GM20000 (cell line): ENCODE measurements at regions not wholly inside any gene's neighbourhood (a gene's known extent, or its start where the extent isn't known, plus 50 kb on each side); places are given as distances from the start of the nearest gene placed in this dataset.

Experiments
- DNase-seq: peaks from one replicate; pipeline ENCODE4 v3.0.0; 2012; ENCODE audit warnings: low spot score
- TF ChIP-seq, protein P1 (sequence below): IDR thresholded peaks from 2 replicates; pipeline ENCODE4 v1.5.1; 2012; ENCODE audit warnings: mild to moderate bottlenecking, control low read depth; ENCODE audit errors: extremely low read depth, missing control alignments

DNA sequence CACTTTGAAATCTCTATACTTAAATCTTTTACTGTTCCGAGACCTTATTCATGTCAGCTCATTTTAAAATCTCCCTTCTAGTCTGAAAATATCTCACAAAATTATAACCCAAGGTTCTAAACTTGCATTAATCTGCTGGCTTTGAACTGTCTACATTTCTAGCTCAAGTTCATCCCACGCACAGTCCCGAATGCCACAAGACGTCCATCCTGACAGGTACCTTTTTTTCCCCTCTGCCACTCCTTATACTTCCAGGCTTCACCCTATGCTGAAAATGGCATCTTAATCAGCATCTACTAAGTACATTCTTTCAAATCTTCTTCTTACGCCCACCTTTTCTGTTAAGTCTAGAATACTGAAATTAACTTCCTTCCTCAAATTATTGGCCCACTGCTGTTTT, 259.2 kb upstream of the GALNTL6 start:
- TF ChIP-seq, protein P1, sequence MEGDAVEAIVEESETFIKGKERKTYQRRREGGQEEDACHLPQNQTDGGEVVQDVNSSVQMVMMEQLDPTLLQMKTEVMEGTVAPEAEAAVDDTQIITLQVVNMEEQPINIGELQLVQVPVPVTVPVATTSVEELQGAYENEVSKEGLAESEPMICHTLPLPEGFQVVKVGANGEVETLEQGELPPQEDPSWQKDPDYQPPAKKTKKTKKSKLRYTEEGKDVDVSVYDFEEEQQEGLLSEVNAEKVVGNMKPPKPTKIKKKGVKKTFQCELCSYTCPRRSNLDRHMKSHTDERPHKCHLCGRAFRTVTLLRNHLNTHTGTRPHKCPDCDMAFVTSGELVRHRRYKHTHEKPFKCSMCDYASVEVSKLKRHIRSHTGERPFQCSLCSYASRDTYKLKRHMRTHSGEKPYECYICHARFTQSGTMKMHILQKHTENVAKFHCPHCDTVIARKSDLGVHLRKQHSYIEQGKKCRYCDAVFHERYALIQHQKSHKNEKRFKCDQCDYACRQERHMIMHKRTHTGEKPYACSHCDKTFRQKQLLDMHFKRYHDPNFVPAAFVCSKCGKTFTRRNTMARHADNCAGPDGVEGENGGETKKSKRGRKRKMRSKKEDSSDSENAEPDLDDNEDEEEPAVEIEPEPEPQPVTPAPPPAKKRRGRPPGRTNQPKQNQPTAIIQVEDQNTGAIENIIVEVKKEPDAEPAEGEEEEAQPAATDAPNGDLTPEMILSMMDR, result no peak
- DNase-seq, result no peak

DNA sequence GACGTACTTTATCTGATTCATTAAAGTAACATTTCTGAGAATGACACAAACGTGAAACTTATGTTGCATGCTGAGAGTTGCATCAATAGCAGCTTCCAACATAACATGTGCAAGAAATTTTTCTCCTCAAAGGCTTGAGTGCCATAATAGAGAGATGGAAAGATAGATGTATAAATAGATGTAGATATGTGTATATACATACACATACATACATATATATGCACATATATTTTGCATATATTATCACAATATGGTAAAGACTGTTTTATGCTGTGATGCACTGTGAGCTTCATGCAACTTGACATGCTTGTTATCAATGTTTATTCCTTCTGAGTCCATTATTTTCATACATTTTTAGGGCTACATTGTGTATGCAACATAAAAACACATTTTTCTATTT, 270.6 kb upstream of the GALNTL6 start:
- TF ChIP-seq, protein P1, result no peak
- DNase-seq, result no peak

DNA sequence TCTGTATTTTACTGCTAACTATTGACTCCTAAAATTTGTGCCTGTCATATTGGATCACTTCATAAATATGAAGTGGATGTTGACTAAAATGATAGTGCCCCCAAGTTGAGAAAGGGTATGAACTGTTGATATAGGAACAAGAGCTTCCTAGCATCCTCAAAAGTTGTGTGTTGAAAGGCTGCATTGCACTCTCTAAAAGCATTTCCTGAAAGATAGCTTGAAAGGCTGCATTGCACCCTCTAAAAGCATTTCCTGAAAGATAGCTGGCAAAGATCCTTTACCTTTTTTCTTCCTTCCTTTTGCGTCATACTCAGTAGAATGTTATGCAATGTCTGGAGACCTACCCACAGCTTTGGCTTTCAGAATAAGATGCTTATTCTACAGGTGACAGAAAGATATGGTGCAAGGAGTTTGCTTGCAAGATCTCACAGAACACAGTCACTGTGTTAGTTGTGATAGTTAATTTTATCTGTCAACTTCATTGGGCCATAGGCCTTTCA, 274.6 kb upstream of the GALNTL6 start:
- DNase-seq, result no peak
- TF ChIP-seq, protein P1, result no peak

DNA sequence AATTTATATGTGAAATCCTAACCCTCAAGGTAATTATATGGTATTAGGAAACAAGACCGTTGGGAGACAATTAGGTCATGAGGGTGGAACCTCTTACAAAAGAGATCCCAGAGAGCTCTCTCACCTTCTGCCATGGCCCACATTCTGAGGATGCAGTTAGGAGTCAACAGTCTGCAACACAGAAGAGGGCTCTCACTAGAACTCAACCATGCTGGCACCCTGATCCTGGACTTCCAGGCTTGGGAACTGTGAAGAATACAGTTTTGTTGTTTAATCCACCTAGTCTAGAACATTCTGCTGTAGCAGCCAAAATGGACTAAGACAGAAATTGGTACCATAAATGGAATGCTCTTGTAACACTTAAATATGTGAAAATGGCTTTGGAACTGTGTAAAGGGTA, 278.8 kb upstream of the GALNTL6 start:
- no peak for DNase-seq
- TF ChIP-seq, protein P1, result no peak

DNA sequence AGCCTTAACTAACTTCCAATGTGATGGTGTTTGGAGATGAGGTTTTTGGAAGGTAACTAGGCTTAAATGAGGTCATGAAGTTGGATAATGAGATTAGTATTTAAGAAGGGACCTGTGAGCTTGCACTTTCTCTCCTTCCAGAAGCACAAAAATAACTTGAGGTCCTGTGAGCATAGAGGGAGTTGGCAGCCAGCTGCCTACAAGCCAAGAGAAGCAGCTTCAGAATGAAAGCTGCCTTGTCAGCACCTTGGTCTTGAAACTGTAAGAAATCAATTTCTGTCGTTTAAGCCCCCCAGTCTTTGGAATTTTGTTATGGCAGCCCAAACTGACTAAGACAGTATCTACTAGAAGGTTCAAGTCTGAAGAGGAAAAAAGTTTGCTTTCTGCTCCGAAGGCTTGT, 280.2 kb upstream of the GALNTL6 start:
- TF ChIP-seq, protein P1, result no peak
- no peak for DNase-seq

DNA sequence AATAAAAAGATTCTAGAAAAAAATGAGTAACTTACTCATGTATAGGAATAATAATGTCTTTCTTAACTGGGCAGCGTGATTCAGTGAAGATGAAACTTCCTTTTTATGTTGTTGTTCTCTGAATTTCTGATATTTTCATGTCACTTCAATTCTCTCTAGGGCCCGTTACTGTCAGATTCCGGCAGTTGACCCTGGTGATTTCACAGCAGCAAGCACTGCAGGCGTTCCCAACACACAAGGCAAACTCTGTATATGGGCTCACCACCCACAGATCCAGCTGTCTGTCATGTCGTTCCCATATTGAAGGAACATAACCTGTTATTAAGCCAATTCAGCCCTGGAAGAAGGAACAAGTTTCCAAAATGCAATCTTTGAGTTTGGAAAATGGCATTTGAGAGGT, 288.3 kb upstream of the GALNTL6 start:
- TF ChIP-seq, protein P1, result no peak
- DNase-seq, result no peak

DNA sequence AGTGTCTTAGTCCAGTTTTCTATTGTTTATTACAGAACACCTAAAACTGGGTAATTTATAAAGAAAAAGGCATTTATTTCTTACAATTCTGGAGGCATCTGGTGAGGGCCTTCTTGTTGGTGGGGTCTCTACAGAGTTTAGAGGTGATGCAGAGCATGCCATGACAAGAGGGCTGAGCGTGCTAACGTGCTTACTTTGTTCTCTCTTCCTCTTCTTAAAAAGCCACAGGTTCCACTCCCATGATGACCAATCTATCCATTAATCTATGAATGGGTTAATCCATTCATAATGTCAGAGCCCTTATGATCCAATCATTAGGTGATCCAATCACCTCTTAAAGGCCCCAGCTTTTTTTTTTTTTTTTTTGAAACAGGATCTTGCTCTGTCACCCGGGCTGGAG, 291.5 kb upstream of the GALNTL6 start:
- DNase-seq, result no peak
- TF ChIP-seq, protein P1, result no peak
